Mesothelial cell of epicardium (in vitro differentiated cells): ENCODE measurements at regions not wholly inside any gene's neighbourhood (a gene's known extent, or its start where the extent isn't known, plus 50 kb on each side); places are given as distances from the start of the nearest gene placed in this dataset.

ENCODE experiments used
- DNase-seq, 2 experiments: peaks; one replicate each; pipeline ENCODE4 v3.0.0; 2021; ENCODE audit warnings: low spot score in 2 of 2; ENCODE audit not compliant: unreplicated experiment in 2 of 2
- H3K27ac Mint-ChIP-seq: 2 replicates; pipeline ENCODE4 v1.8.0; 2021; ENCODE audit warnings: mixed read lengths
- H3K27me3 Mint-ChIP-seq: 2 replicates; pipeline ENCODE4 v1.8.0; 2021; ENCODE audit warnings: low read depth, mixed read lengths
- H3K36me3 Mint-ChIP-seq: 2 replicates; pipeline ENCODE4 v1.8.0; 2021; ENCODE audit warnings: mixed read lengths
- H3K4me1 Mint-ChIP-seq: 2 replicates; pipeline ENCODE4 v1.8.0; 2021; ENCODE audit warnings: mixed read lengths
- H3K4me3 Mint-ChIP-seq: 2 replicates; pipeline ENCODE4 v1.8.0; 2021; ENCODE audit warnings: mild to moderate bottlenecking, moderate library complexity, mixed read lengths
- H3K9me3 Mint-ChIP-seq: 2 replicates; pipeline ENCODE4 v1.8.0; 2021; ENCODE audit warnings: mixed read lengths
- CTCF ChIP-seq: fragments of 200-600 bp; sonication (generic); IDR thresholded peaks from one replicate; pipeline ENCODE4 v1.5.0; 2021; ENCODE audit warnings: antibody characterized with exemption; ENCODE audit not compliant: unreplicated experiment

- H3K27me3 Mint-ChIP-seq, result no peaks in the 10 kb centered on the region
- H3K27ac Mint-ChIP-seq, result no peak overlapping the region
Measured at GRCh38 chr13:63643543-63643942, 2227.9 kb upstream of the PCDH20 start.

GRCh38 chr13:63636316-63636993, 2220.8 kb upstream of the PCDH20 start:
- Mint-ChIP-seq H3K4me1 (peaks cover 13% of the 10 kb centered on the region), H3K4me3 (no peak overlapping the region), H3K27ac (no peak overlapping the region), H3K27me3 (no peaks in the 10 kb centered on the region), H3K36me3 (no peaks in the 10 kb centered on the region), H3K9me3 (no peaks in the 10 kb centered on the region)
- no peak for TF ChIP-seq CTCF
- DNase-seq, result no peak

More at GRCh38 chr13:63643543-63643942, 2227.9 kb upstream of the PCDH20 start:
- peaks cover 3% of the 10 kb centered on the region for H3K4me1 Mint-ChIP-seq
- H3K36me3 Mint-ChIP-seq, result no peaks in the 10 kb centered on the region
- H3K4me3 Mint-ChIP-seq, result no peak overlapping the region
- no peak for TF ChIP-seq CTCF
- H3K9me3 Mint-ChIP-seq, result peaks cover 5% of the 10 kb centered on the region
- DNase-seq, result no peak

- Mint-ChIP-seq H3K4me3 (no peak overlapping the region), H3K9me3 (no peaks in the 10 kb centered on the region), H3K27ac (no peak overlapping the region), H3K4me1 (peaks cover 22% of the 10 kb centered on the region), H3K27me3 (no peaks in the 10 kb centered on the region), H3K36me3 (no peaks in the 10 kb centered on the region)
- no peak for DNase-seq
- TF ChIP-seq CTCF, result no peak
Measured at GRCh38 chr13:63632321-63632720, 2216.7 kb upstream of the PCDH20 start.

GRCh38 chr13:63631006-63631405, 2215.4 kb upstream of the PCDH20 start:
- H3K4me1 Mint-ChIP-seq, result peaks cover 16% of the 10 kb centered on the region
- no peaks in the 10 kb centered on the region for H3K27me3 Mint-ChIP-seq
- TF ChIP-seq CTCF, result no peak
- no peak overlapping the region for H3K27ac Mint-ChIP-seq
- no peak for DNase-seq
- peaks cover 4% of the 10 kb centered on the region for H3K9me3 Mint-ChIP-seq
- H3K4me3 Mint-ChIP-seq, result no peak overlapping the region
- no peaks in the 10 kb centered on the region for H3K36me3 Mint-ChIP-seq

- no peaks in the 10 kb centered on the region for H3K27me3 Mint-ChIP-seq
- H3K27ac Mint-ChIP-seq, result no peak overlapping the region
- H3K36me3 Mint-ChIP-seq, result no peaks in the 10 kb centered on the region
- no peak overlapping the region for H3K4me3 Mint-ChIP-seq
- no peak for TF ChIP-seq CTCF
- peaks cover 11% of the 10 kb centered on the region for H3K4me1 Mint-ChIP-seq
- peaks cover 4% of the 10 kb centered on the region for H3K9me3 Mint-ChIP-seq
- no peak for DNase-seq
Measured at GRCh38 chr13:63629591-63629990, 2213.9 kb upstream of the PCDH20 start.
